ENCODE measurements at regions not wholly inside any gene's neighbourhood (a gene's known extent, or its start where the extent isn't known, plus 50 kb on each side); places are given as distances from the start of the nearest gene placed in this dataset.
"Not testable (repeated sequence)": the region's sequence is repeated elsewhere in the genome, so short reads cannot be mapped to it uniquely, and the experiment has no call there.

DNA sequence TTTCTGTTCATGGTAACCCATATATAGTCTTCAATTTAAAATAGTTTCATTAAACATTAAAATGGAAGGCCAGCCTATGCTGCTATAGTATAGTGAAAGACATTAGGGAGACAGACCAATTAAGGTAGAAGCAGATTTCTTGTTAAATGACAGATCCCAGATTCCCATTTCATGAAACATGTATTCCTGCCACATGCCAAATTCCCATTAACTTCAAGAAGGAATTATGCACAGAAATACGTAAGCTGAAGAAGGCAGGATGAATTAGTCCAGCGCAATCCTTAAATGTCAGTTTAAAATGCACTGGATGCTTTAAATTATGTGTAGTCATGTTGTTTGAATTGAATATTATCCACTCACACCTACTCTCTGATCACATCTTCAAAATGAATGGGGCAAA lies 424.9 kb downstream of the SH2D1A start:
- no peak for DNase-seq (ENCODE audit: low spot score)
- Mint-ChIP-seq H3K27me3 (ENCODE audit: low read depth) (peaks cover 3% of the 10 kb centered on the region), H3K27ac (ENCODE audit: unreplicated experiment) (no peak overlapping the region), H3K9me3 (ENCODE audit: low read depth) (peaks cover 4% of the 10 kb centered on the region), H3K4me3 (ENCODE audit: unreplicated experiment) (no peak overlapping the region), H3K36me3 (ENCODE audit: low read depth) (peaks cover 2% of the 10 kb centered on the region), H3K4me1 (ENCODE audit: low read depth) (no peaks in the 10 kb centered on the region)
- TF ChIP-seq, protein P1, sequence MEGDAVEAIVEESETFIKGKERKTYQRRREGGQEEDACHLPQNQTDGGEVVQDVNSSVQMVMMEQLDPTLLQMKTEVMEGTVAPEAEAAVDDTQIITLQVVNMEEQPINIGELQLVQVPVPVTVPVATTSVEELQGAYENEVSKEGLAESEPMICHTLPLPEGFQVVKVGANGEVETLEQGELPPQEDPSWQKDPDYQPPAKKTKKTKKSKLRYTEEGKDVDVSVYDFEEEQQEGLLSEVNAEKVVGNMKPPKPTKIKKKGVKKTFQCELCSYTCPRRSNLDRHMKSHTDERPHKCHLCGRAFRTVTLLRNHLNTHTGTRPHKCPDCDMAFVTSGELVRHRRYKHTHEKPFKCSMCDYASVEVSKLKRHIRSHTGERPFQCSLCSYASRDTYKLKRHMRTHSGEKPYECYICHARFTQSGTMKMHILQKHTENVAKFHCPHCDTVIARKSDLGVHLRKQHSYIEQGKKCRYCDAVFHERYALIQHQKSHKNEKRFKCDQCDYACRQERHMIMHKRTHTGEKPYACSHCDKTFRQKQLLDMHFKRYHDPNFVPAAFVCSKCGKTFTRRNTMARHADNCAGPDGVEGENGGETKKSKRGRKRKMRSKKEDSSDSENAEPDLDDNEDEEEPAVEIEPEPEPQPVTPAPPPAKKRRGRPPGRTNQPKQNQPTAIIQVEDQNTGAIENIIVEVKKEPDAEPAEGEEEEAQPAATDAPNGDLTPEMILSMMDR (IDR thresholded peaks at IDR 0.05) = no peak

DNA sequence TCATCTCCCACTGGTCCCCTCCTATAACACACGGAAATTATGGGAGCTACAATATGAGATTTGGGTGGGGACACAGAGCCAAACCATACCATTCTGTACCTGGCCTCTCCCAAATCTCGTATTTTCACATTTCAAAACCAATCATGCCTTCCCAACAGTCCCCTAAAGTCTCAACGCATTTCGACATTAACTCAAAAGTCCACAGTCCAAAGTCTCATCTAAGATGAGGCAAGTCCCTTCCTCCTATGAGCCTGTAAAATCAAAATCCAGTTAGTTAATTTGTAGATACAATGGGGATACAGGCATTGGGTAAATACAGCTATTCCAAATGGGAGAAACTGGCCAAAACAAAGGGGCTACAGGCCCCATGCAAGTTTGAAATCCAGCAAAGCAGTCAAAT lies 441.9 kb downstream of the SH2D1A start:
- H3K4me3 Mint-ChIP-seq (ENCODE audit: unreplicated experiment); H3K9me3 Mint-ChIP-seq (ENCODE audit: low read depth); H3K27ac Mint-ChIP-seq (ENCODE audit: unreplicated experiment); H3K4me1 Mint-ChIP-seq (ENCODE audit: low read depth); H3K36me3 Mint-ChIP-seq (ENCODE audit: low read depth); H3K27me3 Mint-ChIP-seq (ENCODE audit: low read depth); DNase-seq (ENCODE audit: low spot score): not testable (repeated sequence)

DNA sequence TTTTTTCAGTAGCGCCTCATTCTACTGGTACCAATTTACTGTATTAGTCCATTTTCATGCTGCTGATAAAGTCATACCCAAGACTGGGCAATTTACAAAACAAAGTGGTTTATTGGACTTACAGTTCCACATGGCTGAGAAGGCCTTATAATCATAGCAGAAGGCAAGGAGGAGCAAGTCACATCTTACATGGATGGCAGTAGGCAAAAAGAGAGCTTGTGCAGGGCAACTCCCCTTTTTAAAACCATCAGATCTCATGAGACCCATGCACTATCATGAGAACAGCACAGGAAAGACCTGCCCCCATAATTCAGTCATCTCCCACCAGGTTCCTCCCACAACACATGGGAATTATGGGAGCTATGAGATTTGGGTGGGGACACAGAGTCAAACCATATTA lies 443.5 kb downstream of the SH2D1A start:
- H3K27me3 Mint-ChIP-seq (ENCODE audit: low read depth); DNase-seq (ENCODE audit: low spot score); H3K36me3 Mint-ChIP-seq (ENCODE audit: low read depth); H3K9me3 Mint-ChIP-seq (ENCODE audit: low read depth); H3K4me3 Mint-ChIP-seq (ENCODE audit: unreplicated experiment); H3K4me1 Mint-ChIP-seq (ENCODE audit: low read depth); H3K27ac Mint-ChIP-seq (ENCODE audit: unreplicated experiment): not testable (repeated sequence)

DNA sequence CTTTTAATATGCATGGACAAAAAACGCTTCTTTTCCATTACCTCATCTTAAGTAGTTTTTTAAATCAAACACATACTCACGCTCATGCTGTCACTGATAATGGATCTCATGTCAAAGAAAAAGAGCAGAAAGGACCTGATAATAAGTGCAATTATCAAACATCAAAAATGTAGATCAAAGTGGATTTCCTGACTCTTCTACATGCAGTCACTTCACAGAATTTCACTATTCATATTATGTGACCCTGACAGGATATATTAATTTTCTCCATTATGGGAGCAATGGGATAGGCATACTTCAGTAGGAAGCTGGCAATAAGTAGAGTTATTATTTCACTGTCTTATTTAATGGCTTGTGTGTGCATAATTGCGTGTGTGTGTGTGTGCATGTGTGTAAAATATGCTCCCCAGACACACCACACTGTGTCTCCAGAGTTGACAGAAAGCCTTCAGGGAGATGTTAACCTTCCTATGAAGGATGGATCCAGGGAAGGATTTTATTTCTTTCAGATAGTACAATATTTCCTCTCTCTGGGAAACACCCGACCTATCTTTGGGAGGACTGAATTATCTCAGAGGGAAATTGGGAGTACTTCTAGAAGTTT lies 445.2 kb downstream of the SH2D1A start:
- Mint-ChIP-seq H3K9me3 (ENCODE audit: low read depth) (peaks cover 6% of the 10 kb centered on the region), H3K4me3 (ENCODE audit: unreplicated experiment) (no peak overlapping the region), H3K36me3 (ENCODE audit: low read depth) (no peaks in the 10 kb centered on the region), H3K27ac (ENCODE audit: unreplicated experiment) (no peak overlapping the region), H3K4me1 (ENCODE audit: low read depth) (no peaks in the 10 kb centered on the region), H3K27me3 (ENCODE audit: low read depth) (peaks cover 2% of the 10 kb centered on the region)
- DNase-seq (ENCODE audit: low spot score) = no peak
- TF ChIP-seq, protein P1 (IDR thresholded peaks at IDR 0.05) = no peak

DNA sequence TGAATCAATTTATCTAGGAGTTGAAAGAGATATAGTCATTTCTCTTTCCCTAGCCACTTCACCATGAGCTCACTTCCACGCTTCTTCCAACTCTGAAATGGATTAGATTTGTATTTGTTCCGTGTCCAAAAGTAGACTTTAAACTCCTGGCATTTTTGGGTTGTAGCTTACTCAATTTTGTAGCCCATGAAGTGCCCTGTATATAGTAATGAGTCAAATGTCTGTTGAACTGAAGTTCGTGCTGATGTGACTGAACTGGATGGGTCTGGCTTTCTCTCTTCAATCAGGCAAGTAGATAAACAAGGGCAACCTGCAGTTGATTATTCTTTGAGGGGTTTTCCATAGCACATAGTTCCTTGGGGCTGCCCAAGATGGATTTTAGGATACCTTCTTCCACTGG lies 450.6 kb downstream of the SH2D1A start:
- peaks cover 2% of the 10 kb centered on the region for H3K36me3 Mint-ChIP-seq (ENCODE audit: low read depth)
- peaks cover 27% of the 10 kb centered on the region for H3K9me3 Mint-ChIP-seq (ENCODE audit: low read depth)
- H3K4me1 Mint-ChIP-seq (ENCODE audit: low read depth) = no peaks in the 10 kb centered on the region
- DNase-seq (ENCODE audit: low spot score) = no peak
- no peak overlapping the region for H3K27ac Mint-ChIP-seq (ENCODE audit: unreplicated experiment)
- TF ChIP-seq, protein P1 (IDR thresholded peaks at IDR 0.05) = no peak
- no peak overlapping the region for H3K4me3 Mint-ChIP-seq (ENCODE audit: unreplicated experiment)
- peaks cover 4% of the 10 kb centered on the region for H3K27me3 Mint-ChIP-seq (ENCODE audit: low read depth)

DNA sequence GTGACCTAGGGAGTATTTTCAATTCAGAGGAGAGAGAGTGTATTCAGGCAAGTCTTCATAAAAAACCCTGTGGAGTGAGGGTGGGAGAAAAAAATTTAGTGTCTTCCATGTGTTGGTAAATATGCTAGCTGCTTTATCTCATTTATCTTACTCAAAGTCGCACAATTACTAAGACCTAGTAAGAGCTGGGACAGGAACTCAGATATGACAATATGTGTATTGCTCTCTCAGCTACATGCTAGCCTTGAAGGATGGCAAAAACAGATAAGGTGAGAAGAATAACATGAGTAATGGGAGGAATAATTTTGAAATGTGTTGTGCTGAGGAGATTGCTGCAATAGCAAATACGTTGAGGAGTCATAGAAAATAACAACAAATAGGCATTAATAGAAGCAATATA lies 458.6 kb downstream of the SH2D1A start:
- no peak overlapping the region for H3K4me3 Mint-ChIP-seq (ENCODE audit: unreplicated experiment)
- H3K9me3 Mint-ChIP-seq (ENCODE audit: low read depth) = peaks cover 41% of the 10 kb centered on the region
- DNase-seq (ENCODE audit: low spot score) = no peak
- no peaks in the 10 kb centered on the region for H3K27me3 Mint-ChIP-seq (ENCODE audit: low read depth)
- TF ChIP-seq, protein P1 (IDR thresholded peaks at IDR 0.05) = no peak
- no peak overlapping the region for H3K27ac Mint-ChIP-seq (ENCODE audit: unreplicated experiment)
- H3K36me3 Mint-ChIP-seq (ENCODE audit: low read depth) = peaks cover 2% of the 10 kb centered on the region
- H3K4me1 Mint-ChIP-seq (ENCODE audit: low read depth) = no peaks in the 10 kb centered on the region
